H1 (cell line): ENCODE measurements at regions not wholly inside any gene's neighbourhood (a gene's known extent, or its start where the extent isn't known, plus 50 kb on each side); places are given as distances from the start of the nearest gene placed in this dataset.

ENCODE experiments used
- BACH1 ChIP-seq: IDR thresholded peaks from 2 replicates; pipeline ENCODE4 v1.6.1; 2012; ENCODE audit warnings: low read length, improper control_type of control experiment
- EZH2 ChIP-seq: fragments of 200-600 bp; sonication (generic); IDR thresholded peaks from 2 replicates; pipeline ENCODE4 v1.7.1; 2012; ENCODE audit warnings: low read depth, mild to moderate bottlenecking, moderate library complexity, low read length, inconsistent platforms; ENCODE audit not compliant: severe bottlenecking
- MAFK ChIP-seq: IDR thresholded peaks from 2 replicates; pipeline ENCODE4 v1.6.1; 2012; ENCODE audit warnings: low read depth, mild to moderate bottlenecking, improper control_type of control experiment, low read length
- POU5F1 ChIP-seq: IDR thresholded peaks from 2 replicates; pipeline ENCODE4 v1.6.1; 2011; ENCODE audit warnings: low read depth, mild to moderate bottlenecking, low read length, moderate library complexity
- RXRA ChIP-seq: IDR thresholded peaks from 2 replicates; pipeline ENCODE4 v1.6.1; 2011; ENCODE audit warnings: low read depth, mild to moderate bottlenecking, low read length, moderate library complexity; ENCODE audit not compliant: insufficient read depth
- TEAD4 ChIP-seq: IDR thresholded peaks from 2 replicates; pipeline ENCODE4 v1.6.1; 2012; ENCODE audit warnings: low read depth, low read length, inconsistent platforms, mixed read lengths
- ZNF274 ChIP-seq: IDR thresholded peaks from 2 replicates; pipeline ENCODE4 v1.7.0; 2012; ENCODE audit warnings: low read length, borderline replicate concordance; ENCODE audit errors: extremely low read depth
- TF ChIP-seq, protein P1 (sequence below): fragments of 300-600 bp; sonication (generic); IDR thresholded peaks from 2 replicates; pipeline ENCODE4 v1.7.1; 2012; ENCODE audit warnings: low read length, moderate library complexity, mild to moderate bottlenecking, inconsistent platforms; ENCODE audit not compliant: insufficient replicate concordance
- TF ChIP-seq, protein P2 (sequence below): IDR thresholded peaks from 2 replicates; pipeline ENCODE4 v1.6.1; 2011; ENCODE audit warnings: low read depth, mild to moderate bottlenecking, low read length; ENCODE audit not compliant: insufficient read depth
- TF ChIP-seq, protein P3 (sequence below): IDR thresholded peaks from 2 replicates; pipeline ENCODE4 v1.6.1; 2012; ENCODE audit warnings: low read length, inconsistent platforms

DNA sequence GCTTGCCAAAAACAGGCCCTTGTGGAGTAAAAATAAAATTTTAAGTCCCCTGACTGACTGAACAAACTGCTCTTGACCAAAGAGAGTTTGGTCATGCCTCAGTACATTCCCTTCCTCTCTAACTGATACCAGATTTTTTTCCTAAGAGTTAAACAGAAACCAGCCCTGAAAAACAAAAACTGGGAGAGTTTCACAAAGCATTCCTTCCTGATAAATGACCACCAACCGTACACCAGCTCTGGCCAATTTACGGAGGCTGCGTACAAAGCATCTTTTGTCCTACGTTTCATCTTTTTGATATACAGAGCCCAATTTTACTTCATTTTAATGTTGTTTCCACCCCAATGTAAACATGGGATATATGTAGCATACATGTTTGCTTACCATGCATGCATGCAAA, 477.4 kb upstream of the HTR1E start (continued):
- TF ChIP-seq, protein P1, sequence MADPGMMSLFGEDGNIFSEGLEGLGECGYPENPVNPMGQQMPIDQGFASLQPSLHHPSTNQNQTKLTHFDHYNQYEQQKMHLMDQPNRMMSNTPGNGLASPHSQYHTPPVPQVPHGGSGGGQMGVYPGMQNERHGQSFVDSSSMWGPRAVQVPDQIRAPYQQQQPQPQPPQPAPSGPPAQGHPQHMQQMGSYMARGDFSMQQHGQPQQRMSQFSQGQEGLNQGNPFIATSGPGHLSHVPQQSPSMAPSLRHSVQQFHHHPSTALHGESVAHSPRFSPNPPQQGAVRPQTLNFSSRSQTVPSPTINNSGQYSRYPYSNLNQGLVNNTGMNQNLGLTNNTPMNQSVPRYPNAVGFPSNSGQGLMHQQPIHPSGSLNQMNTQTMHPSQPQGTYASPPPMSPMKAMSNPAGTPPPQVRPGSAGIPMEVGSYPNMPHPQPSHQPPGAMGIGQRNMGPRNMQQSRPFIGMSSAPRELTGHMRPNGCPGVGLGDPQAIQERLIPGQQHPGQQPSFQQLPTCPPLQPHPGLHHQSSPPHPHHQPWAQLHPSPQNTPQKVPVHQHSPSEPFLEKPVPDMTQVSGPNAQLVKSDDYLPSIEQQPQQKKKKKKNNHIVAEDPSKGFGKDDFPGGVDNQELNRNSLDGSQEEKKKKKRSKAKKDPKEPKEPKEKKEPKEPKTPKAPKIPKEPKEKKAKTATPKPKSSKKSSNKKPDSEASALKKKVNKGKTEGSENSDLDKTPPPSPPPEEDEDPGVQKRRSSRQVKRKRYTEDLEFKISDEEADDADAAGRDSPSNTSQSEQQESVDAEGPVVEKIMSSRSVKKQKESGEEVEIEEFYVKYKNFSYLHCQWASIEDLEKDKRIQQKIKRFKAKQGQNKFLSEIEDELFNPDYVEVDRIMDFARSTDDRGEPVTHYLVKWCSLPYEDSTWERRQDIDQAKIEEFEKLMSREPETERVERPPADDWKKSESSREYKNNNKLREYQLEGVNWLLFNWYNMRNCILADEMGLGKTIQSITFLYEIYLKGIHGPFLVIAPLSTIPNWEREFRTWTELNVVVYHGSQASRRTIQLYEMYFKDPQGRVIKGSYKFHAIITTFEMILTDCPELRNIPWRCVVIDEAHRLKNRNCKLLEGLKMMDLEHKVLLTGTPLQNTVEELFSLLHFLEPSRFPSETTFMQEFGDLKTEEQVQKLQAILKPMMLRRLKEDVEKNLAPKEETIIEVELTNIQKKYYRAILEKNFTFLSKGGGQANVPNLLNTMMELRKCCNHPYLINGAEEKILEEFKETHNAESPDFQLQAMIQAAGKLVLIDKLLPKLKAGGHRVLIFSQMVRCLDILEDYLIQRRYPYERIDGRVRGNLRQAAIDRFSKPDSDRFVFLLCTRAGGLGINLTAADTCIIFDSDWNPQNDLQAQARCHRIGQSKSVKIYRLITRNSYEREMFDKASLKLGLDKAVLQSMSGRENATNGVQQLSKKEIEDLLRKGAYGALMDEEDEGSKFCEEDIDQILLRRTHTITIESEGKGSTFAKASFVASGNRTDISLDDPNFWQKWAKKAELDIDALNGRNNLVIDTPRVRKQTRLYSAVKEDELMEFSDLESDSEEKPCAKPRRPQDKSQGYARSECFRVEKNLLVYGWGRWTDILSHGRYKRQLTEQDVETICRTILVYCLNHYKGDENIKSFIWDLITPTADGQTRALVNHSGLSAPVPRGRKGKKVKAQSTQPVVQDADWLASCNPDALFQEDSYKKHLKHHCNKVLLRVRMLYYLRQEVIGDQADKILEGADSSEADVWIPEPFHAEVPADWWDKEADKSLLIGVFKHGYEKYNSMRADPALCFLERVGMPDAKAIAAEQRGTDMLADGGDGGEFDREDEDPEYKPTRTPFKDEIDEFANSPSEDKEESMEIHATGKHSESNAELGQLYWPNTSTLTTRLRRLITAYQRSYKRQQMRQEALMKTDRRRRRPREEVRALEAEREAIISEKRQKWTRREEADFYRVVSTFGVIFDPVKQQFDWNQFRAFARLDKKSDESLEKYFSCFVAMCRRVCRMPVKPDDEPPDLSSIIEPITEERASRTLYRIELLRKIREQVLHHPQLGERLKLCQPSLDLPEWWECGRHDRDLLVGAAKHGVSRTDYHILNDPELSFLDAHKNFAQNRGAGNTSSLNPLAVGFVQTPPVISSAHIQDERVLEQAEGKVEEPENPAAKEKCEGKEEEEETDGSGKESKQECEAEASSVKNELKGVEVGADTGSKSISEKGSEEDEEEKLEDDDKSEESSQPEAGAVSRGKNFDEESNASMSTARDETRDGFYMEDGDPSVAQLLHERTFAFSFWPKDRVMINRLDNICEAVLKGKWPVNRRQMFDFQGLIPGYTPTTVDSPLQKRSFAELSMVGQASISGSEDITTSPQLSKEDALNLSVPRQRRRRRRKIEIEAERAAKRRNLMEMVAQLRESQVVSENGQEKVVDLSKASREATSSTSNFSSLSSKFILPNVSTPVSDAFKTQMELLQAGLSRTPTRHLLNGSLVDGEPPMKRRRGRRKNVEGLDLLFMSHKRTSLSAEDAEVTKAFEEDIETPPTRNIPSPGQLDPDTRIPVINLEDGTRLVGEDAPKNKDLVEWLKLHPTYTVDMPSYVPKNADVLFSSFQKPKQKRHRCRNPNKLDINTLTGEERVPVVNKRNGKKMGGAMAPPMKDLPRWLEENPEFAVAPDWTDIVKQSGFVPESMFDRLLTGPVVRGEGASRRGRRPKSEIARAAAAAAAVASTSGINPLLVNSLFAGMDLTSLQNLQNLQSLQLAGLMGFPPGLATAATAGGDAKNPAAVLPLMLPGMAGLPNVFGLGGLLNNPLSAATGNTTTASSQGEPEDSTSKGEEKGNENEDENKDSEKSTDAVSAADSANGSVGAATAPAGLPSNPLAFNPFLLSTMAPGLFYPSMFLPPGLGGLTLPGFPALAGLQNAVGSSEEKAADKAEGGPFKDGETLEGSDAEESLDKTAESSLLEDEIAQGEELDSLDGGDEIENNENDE: no peak
- TF ChIP-seq TEAD4 (no peak), RXRA (no peak), POU5F1 (no peak), MAFK (no peak), BACH1 (no peak), EZH2 (no peak), ZNF274 (no peak)
- TF ChIP-seq, protein P2, sequence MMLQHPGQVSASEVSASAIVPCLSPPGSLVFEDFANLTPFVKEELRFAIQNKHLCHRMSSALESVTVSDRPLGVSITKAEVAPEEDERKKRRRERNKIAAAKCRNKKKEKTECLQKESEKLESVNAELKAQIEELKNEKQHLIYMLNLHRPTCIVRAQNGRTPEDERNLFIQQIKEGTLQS: no peak
- TF ChIP-seq, protein P3, sequence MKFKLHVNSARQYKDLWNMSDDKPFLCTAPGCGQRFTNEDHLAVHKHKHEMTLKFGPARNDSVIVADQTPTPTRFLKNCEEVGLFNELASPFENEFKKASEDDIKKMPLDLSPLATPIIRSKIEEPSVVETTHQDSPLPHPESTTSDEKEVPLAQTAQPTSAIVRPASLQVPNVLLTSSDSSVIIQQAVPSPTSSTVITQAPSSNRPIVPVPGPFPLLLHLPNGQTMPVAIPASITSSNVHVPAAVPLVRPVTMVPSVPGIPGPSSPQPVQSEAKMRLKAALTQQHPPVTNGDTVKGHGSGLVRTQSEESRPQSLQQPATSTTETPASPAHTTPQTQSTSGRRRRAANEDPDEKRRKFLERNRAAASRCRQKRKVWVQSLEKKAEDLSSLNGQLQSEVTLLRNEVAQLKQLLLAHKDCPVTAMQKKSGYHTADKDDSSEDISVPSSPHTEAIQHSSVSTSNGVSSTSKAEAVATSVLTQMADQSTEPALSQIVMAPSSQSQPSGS: no peak
